IMR-90 (cell line): ENCODE measurements at regions not wholly inside any gene's neighbourhood (a gene's known extent, or its start where the extent isn't known, plus 50 kb on each side); places are given as distances from the start of the nearest gene placed in this dataset.
"Not testable (repeated sequence)": the region's sequence is repeated elsewhere in the genome, so short reads cannot be mapped to it uniquely, and the experiment has no call there.

Experiments
- ATAC-seq: fragments of 200-7000 bp; cut with Tn5 transposase; 2 replicates; pipeline ENCODE4 v1.9.1; 2020; ENCODE audit warnings: low read depth, mild to moderate bottlenecking, moderate library complexity
- BruUV-seq: library from RNA; stranded (reverse); fragments of 400-500 nt; replicated peaks from 2 replicates; lab custom pipeline; 2021; lab: Mats Ljungman, UMichigan
- CTCF ChIA-PET: fragments of 300-600 bp; formaldehyde crosslinking; extraction: SDS; loops from one replicate; lab custom pipeline; 2021; ENCODE audit warnings: antibody characterized with exemption; lab: Yijun Ruan, JAX
- POLR2A ChIA-PET: fragments of 300-600 bp; sonication (Branson Sonifier 250); formaldehyde crosslinking; loops from one replicate; lab custom pipeline; 2022; ENCODE audit warnings: antibody characterized with exemption; ENCODE audit not compliant: unreplicated experiment; lab: Charles Lee
- DNase-seq: peaks from one replicate; pipeline ENCODE4 v3.0.0; 2013
- H2AFZ ChIP-seq: replicated peaks from 2 replicates; pipeline ENCODE3; 2013; ENCODE audit warnings: low read length, mild to moderate bottlenecking; ENCODE audit not compliant: poor library complexity
- H2AK5ac ChIP-seq: 2 replicates; pipeline ENCODE4 v1.6.1; 2013; ENCODE audit warnings: low read depth, low read length, inconsistent platforms
- H2AK9ac ChIP-seq: replicated peaks from 2 replicates; pipeline ENCODE3; 2013; ENCODE audit warnings: mild to moderate bottlenecking, low read depth, low read length, moderate library complexity; ENCODE audit not compliant: poor library complexity
- H2BK120ac ChIP-seq: 2 replicates; pipeline ENCODE4 v1.6.1; 2013; ENCODE audit warnings: low read depth, low read length, inconsistent platforms
- H2BK15ac ChIP-seq: 3 replicates; pipeline ENCODE4 v1.6.1; 2013; ENCODE audit warnings: low read depth, low read length, inconsistent platforms
- H2BK20ac ChIP-seq: 2 replicates; pipeline ENCODE4 v1.6.1; 2013; ENCODE audit warnings: low read depth, mild to moderate bottlenecking, inconsistent platforms, low read length, moderate library complexity
- H2BK5ac ChIP-seq: 2 replicates; pipeline ENCODE4 v1.6.1; 2013; ENCODE audit warnings: mild to moderate bottlenecking, low read depth, low read length, inconsistent platforms; ENCODE audit not compliant: poor library complexity, severe bottlenecking
- H3K14ac ChIP-seq: replicated peaks from 2 replicates; pipeline ENCODE4 v1.6.1; 2013; ENCODE audit warnings: low read depth, low read length, inconsistent platforms
- H3K18ac ChIP-seq: 2 replicates; pipeline ENCODE4 v1.6.1; 2013; ENCODE audit warnings: low read depth, low read length, control low read depth
- H3K23ac ChIP-seq: 2 replicates; pipeline ENCODE4 v1.6.1; 2013; ENCODE audit warnings: low read depth, low read length, inconsistent platforms
- H3K27ac ChIP-seq: 2 replicates; pipeline ENCODE4 v1.5.1; 2013; ENCODE audit warnings: mild to moderate bottlenecking, control low read depth, low read length; ENCODE audit not compliant: insufficient read depth
- H3K27me3 ChIP-seq: 2 replicates; pipeline ENCODE4 v1.6.1; 2013; ENCODE audit warnings: low read length; ENCODE audit not compliant: control insufficient read depth, insufficient read depth
- H3K36me3 ChIP-seq: 2 replicates; pipeline ENCODE4 v1.6.1; 2013; ENCODE audit warnings: low read length, mixed read lengths; ENCODE audit not compliant: control insufficient read depth, insufficient read depth
- H3K4ac ChIP-seq: 2 replicates; pipeline ENCODE4 v1.6.1; 2013; ENCODE audit warnings: low read depth, low read length, inconsistent platforms
- H3K4me1 ChIP-seq: 2 replicates; pipeline ENCODE4 v1.6.1; 2013; ENCODE audit warnings: low read length, mixed read lengths; ENCODE audit not compliant: control insufficient read depth, insufficient read depth
- H3K4me2 ChIP-seq: 2 replicates; pipeline ENCODE4 v1.6.1; 2013; ENCODE audit warnings: low read depth, mild to moderate bottlenecking, control low read depth, low read length, moderate library complexity
- H3K4me3 ChIP-seq: 2 replicates; pipeline ENCODE4 v1.5.1; 2013; ENCODE audit warnings: low read depth, mild to moderate bottlenecking, control low read depth, low read length, moderate library complexity; ENCODE audit not compliant: insufficient read depth
- H3K56ac ChIP-seq: 2 replicates; pipeline ENCODE4 v1.6.1; 2013; ENCODE audit warnings: low read length, inconsistent platforms; ENCODE audit not compliant: insufficient read depth; ENCODE audit errors: extremely low read depth
- H3K79me1 ChIP-seq, 2 experiments: 2 replicates each; pipeline ENCODE4 v1.6.1; 2013; ENCODE audit warnings: low read length in 2 of 2, inconsistent platforms in 1 of 2, low read depth in 1 of 2
- H3K9ac ChIP-seq: 2 replicates; pipeline ENCODE4 v1.6.1; 2013; ENCODE audit warnings: low read depth, low read length, control low read depth
- H3K9me1 ChIP-seq: 2 replicates; pipeline ENCODE4 v1.6.1; 2013; ENCODE audit warnings: low read length, inconsistent platforms; ENCODE audit not compliant: insufficient read depth
- H3K9me3 ChIP-seq: 2 replicates; pipeline ENCODE4 v1.6.1; 2013; ENCODE audit warnings: low read length; ENCODE audit not compliant: control insufficient read depth, insufficient read depth
- H4K20me1 ChIP-seq: 2 replicates; pipeline ENCODE4 v1.6.1; 2013; ENCODE audit warnings: low read length, inconsistent platforms; ENCODE audit not compliant: insufficient read depth
- H4K5ac ChIP-seq: 2 replicates; pipeline ENCODE4 v1.6.1; 2013; ENCODE audit warnings: mild to moderate bottlenecking, low read depth, low read length, control low read depth
- H4K8ac ChIP-seq, 2 experiments: 2 replicates each; pipeline ENCODE4 v1.6.1; 2013; ENCODE audit warnings: low read depth in 2 of 2, low read length in 2 of 2, control low read depth in 1 of 2, inconsistent platforms in 1 of 2
- H4K91ac ChIP-seq: 2 replicates; pipeline ENCODE4 v1.6.1; 2013; ENCODE audit warnings: low read depth, low read length, inconsistent platforms; ENCODE audit not compliant: insufficient read depth
- WGBS, 2 experiments: methylation state at CpG; one replicate each; pipeline versions ENCODE4 v1.1.5 to v1.1.7; 2013; ENCODE audit warnings: missing lambda C conversion rate in 2 of 2; ENCODE audit not compliant: insufficient read length in 1 of 2; ENCODE audit errors: extremely low coverage in 2 of 2; 5-methylcytosine and 5-hydroxymethylcytosine counted together
- dilution Hi-C: fragments of 300-500 bp; cut with HindIII; formaldehyde crosslinking; loops from one replicate; pipeline ENCODE4 v1.14.3; 2018; ENCODE audit warnings: low sequenced_read_pairs; ENCODE audit not compliant: unreplicated experiment
- in situ Hi-C: fragments of 300-500 bp; cut with MboI; formaldehyde crosslinking; loops from 3 replicates; pipeline ENCODE4 v1.14.3; 2019; ENCODE audit warnings: low sequenced_read_pairs, inconsistent platforms, mixed read lengths
- intact Hi-C: fragments of 100-400 bp; cut with micrococcal nuclease; formaldehyde crosslinking; loops from 2 replicates; pipeline ENCODE4 v1.10.0; 2022

- CTCF ChIA-PET, result interaction anchor here (0.6 kb wide), 1 partner anchor 1045 kb away, joined by 4 read pairs; no protein-coding TSS in a partner anchor
- DNase-seq, H3K79me1 ChIP-seq, H3K9ac ChIP-seq, H3K4me1 ChIP-seq, H2BK20ac ChIP-seq, H3K9me3 ChIP-seq, H3K14ac ChIP-seq, intact Hi-C loops, H3K4ac ChIP-seq, H4K8ac ChIP-seq, ATAC-seq, H2BK5ac ChIP-seq, in situ Hi-C loops, H3K9me1 ChIP-seq, H3K27me3 ChIP-seq, H3K18ac ChIP-seq, H3K36me3 ChIP-seq, BruUV-seq, H3K56ac ChIP-seq, H2AK9ac ChIP-seq, H3K4me3 ChIP-seq, H3K27ac ChIP-seq, H4K5ac ChIP-seq, H2BK15ac ChIP-seq, POLR2A ChIA-PET, dilution Hi-C loops, H2AK5ac ChIP-seq, H4K91ac ChIP-seq, H3K23ac ChIP-seq, H4K20me1 ChIP-seq, H2BK120ac ChIP-seq, H2AFZ ChIP-seq, H3K4me2 ChIP-seq: not testable (repeated sequence)
- WGBS, 2 experiments, result no CpG with 5 or more reads among the region's 2 CpGs
These were observed 142.3 kb downstream of the CEP120 start for GRCh38 chr5:123280854-123281253.
